ENCODE measurements at regions not wholly inside any gene's neighbourhood (a gene's known extent, or its start where the extent isn't known, plus 50 kb on each side); places are given as distances from the start of the nearest gene placed in this dataset.

DNA sequence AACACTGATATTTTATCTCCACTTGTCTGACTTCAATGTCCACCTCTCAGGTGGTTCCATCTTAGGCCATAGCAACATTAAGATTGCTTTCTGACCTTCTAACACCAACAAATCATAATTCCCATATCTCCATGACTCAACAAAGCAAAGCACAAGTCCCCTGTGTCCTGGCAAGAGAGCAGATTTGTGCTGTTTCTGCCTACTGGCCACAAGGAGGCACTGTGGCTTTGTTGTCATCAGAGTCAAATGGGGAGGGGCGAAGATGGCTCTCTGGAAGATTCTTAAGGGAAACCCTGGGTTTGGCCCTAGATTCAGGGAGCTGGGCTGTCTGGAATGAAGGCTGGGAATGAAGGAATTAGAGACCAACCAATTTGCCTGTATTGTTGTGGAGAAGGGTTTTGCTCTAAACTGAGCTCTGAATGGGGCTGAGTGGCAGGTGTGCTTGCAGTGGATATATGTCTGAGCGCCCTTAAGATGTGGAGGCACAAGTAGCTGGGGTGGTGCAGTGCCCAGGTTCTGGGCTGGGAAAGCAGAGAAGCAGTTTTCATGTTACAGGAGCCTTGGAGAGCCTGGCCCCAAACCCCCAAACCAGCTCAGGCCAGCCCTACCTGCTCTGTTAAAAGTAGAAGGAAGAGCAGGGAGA lies 154.8 kb upstream of the PRSS58 start:
- intact Hi-C loops (cut with DNase I): no loop called here
- no peak for ATAC-seq
- no peak for DNase-seq (ENCODE audit: low spot score)

- DNase-seq (ENCODE audit: low spot score) (no peak), ATAC-seq (no peak)
- intact Hi-C loops (cut with DNase I): no loop called here
Observed at GRCh38 chr7:142409471-142409870, 151.6 kb upstream of the PRSS58 start.

DNA sequence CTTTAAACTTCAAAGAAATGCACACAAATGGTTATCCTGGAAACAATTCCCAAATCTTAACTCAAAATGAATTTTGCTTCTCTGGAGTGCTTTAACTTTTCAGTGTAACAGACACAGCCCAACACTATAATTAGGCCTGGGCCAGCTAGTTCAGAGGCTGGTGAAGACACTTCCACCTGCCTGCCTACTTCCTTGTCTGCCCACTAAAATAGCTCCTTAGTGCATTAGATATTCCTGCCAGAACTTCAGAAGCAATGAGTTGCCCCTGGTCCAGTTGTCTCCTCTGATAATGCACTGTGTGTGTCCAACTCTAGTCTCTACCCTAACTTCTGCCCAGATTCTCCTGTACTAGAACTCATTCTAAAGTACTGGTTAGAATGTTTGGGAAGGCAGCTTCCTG lies 150.9 kb upstream of the PRSS58 start:
- intact Hi-C loops (cut with DNase I): no loop called here
- no peak for DNase-seq (ENCODE audit: low spot score)
- peak; percentile 23 for ATAC-seq

DNA sequence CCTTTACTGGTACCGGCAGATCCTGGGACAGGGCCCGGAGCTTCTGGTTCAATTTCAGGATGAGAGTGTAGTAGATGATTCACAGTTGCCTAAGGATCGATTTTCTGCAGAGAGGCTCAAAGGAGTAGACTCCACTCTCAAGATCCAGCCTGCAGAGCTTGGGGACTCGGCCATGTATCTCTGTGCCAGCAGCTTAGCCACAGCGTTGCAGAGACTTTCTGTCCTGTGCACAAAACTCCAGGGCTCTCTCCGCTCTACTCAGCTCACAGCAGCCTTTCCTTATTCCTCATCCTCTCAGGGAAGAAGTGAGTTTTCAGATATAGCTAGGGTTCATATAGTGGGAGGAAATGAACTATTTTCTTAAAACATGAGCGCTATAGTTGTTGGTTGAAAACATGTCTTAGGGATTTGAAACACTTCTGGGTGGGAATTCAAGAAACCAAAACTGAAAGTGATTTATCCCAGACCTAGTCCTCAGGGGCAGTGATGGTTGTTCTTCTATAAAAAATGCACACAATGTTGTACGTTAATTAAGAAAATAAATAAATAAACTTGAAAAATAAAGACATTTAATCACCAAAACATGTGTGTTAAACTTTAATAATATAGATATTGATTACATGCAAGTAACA lies 150.2 kb upstream of the PRSS58 start:
- peak; percentile 78 for ATAC-seq
- intact Hi-C loops (cut with DNase I): no loop called here

GRCh38 chr7:142405122-142405765 lies 147.4 kb upstream of the PRSS58 start:
- ATAC-seq (no peak), DNase-seq (ENCODE audit: low spot score) (no peak)
- intact Hi-C loops (cut with DNase I): no loop called here

More for the DNA sequence above, 150.2 kb upstream of the PRSS58 start:
- no peak for DNase-seq (ENCODE audit: low spot score)

DNA sequence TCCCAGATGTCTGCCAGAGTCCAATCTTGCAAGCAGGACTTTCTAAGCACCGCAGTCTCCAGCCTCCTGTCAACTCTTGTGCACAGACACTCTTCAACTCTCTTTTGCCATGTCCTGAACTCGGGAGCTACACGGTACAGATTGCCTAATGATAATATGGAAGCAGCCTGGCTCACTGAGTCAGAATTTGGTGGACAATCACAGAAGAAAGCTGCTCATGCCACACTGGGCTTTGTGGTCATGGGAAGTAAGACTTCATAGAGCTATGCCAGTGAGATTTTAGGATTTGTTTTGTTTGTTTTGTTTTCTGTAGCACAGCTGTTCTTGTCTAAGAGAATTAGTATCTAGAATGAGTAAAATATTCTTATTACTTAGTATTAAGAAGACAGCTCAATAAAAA lies 144.1 kb upstream of the PRSS58 start:
- ATAC-seq: no peak
- DNase-seq (ENCODE audit: low spot score): no peak
- intact Hi-C loops (cut with DNase I): no loop called here

- intact Hi-C loops (cut with DNase I): no loop called here
- no peak for ATAC-seq
Observed at GRCh38 chr7:142400042-142400533, 142.2 kb upstream of the PRSS58 start.

DNA sequence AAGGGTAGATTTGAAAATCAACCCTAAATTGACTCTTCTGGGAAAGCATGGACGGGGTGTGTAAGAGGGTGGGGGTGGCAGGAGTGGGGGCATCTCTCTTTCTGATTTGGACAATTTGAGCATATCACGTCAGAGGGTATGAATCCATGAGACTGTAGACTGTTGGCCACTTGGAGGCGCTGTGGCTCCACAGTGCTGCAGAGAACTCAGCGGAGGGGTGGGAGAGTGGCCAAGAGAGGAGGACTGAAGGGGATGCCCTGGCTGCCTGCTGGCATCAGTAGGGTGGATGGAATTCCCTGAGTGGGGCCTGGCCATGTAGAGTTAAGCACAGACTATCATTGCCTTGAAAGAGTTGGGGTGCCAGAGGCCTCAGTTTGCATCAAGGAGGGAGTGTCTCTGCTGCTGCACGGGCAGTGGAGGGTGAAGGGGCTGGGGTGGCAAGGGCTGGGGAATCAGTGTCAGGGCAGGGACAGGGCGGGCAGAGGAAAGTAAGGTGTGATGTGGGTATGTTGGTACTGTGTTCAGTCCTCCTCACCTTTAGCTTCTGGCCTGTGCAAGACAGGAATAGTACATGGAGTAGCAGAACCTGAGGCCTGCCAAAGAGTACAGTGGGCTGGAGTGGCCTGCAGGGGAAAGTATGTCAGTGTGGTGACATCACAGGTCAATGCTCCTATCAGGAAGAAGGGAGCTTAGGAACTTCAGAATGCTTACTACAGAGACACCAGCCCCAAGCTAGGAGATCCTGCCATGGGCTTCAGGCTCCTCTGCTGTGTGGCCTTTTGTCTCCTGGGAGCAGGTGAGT lies 133.5 kb upstream of the PRSS58 start:
- ATAC-seq (peak; percentile 47), DNase-seq (ENCODE audit: low spot score) (no peak)
- intact Hi-C loops (cut with DNase I): no loop called here

More at GRCh38 chr7:142400042-142400533, 142.2 kb upstream of the PRSS58 start:
- no peak for DNase-seq (ENCODE audit: low spot score)

DNA sequence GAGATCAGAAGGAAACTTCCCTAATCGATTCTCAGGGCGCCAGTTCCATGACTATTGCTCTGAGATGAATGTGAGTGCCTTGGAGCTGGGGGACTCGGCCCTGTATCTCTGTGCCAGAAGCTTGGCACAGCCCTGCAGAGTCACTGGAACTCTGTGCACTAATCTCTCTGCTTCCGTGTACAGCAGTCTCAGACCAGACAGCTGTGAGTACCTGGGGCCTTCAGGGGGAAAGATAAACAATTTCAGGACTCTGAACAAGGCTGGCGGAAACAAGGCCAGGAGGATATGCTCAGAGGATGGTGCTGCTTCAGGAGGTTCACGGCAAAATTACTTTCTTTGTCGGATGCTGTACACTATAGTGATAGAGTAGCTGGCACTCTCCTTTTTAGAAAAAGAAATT lies 131.7 kb upstream of the PRSS58 start:
- ATAC-seq: no peak
- DNase-seq (ENCODE audit: low spot score): no peak
- intact Hi-C loops (cut with DNase I): no loop called here

DNA sequence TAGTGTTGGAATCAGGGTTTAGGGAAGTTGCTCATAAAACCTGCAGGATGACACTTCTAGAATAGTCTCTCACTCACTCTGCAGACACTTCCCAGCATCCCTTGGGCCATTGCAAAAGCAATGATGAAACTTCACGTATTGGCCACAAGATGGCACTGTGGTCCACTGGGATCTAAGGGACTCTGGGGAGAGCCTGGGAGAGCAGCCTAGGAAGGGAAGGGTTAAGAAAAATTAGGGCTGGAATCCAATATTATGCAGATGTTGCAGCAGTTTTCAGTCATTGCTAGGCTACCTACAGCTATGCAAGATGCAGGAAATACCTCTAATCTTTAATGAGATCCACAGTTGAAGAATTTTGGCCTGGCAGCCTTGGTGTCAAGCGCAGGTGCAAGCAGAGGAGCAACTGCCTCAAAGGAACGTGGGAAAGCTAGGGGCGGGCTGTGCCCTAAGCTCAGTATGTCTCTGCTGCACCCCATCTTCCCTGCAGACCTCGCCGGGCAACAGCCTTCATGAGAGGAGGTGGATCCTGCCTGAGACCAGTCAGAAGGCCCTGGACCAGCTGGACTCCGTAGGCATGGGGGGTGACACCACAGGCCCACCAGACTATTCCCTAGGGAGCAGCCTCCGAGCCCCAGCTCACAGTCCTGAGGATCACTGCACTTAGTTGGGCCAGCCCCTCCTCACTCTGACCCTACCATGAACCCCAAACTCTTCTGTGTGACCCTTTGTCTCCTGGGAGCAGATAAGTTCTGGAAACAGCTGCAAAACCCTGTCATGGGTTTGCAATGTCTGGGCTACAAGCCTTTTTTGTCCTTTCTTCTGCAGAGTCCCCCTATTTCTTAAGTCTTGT lies 127.9 kb upstream of the PRSS58 start:
- ATAC-seq: peak; percentile 86
- intact Hi-C loops (cut with DNase I): no loop called here
- no peak for DNase-seq (ENCODE audit: low spot score)

DNA sequence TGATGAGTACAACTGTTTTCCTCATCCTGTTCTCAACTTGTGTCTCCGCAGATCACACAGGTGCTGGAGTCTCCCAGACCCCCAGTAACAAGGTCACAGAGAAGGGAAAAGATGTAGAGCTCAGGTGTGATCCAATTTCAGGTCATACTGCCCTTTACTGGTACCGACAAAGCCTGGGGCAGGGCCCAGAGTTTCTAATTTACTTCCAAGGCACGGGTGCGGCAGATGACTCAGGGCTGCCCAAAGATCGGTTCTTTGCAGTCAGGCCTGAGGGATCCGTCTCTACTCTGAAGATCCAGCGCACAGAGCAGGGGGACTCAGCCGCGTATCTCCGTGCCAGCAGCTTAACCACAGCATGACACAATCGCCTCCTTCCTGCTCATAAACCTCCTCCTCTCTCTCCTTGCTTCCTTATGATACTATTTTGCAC lies 126.7 kb upstream of the PRSS58 start:
- no peak for DNase-seq (ENCODE audit: low spot score)
- peak; percentile 46 for ATAC-seq
- intact Hi-C loops (cut with DNase I): no loop called here

GRCh38 chr7:142383841-142384492 lies 126.1 kb upstream of the PRSS58 start:
- ATAC-seq (no peak), DNase-seq (ENCODE audit: low spot score) (no peak)
- intact Hi-C loops (cut with DNase I): no loop called here

- intact Hi-C loops (cut with DNase I): no loop called here
Observed at GRCh38 chr7:142381727-142382390, 124.0 kb upstream of the PRSS58 start.

DNA sequence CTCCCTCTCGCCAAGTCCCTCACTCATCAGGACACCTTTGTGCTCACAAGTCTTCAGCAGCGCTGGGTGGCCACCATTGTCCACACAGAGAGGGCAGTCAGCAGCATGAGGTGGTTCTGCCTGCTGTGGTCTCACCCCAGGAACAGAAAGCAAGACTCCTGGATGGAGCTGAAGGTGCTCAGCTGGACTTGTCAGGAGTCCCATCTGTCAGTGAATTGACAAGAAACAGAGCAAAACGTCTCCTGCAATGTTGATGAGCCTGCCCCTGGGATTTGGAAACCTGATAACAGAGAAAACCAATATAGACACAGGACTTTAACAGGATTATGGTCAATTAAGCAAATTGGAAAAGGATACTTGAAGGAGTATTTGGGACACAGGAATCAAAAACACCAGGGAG lies 122.2 kb upstream of the PRSS58 start:
- intact Hi-C loops (cut with DNase I): no loop called here
- ATAC-seq (no peak), DNase-seq (ENCODE audit: low spot score) (no peak)

More at GRCh38 chr7:142381727-142382390, 124.0 kb upstream of the PRSS58 start:
- ATAC-seq (no peak), DNase-seq (ENCODE audit: low spot score) (no peak)

GRCh38 chr7:142379201-142379885 lies 121.5 kb upstream of the PRSS58 start:
- intact Hi-C loops (cut with DNase I): no loop called here
- peak; percentile 64 for ATAC-seq

GRCh38 chr7:142377567-142377966 lies 119.7 kb upstream of the PRSS58 start:
- intact Hi-C loops (cut with DNase I): no loop called here
- ATAC-seq (no peak), DNase-seq (ENCODE audit: low spot score) (no peak)

More at GRCh38 chr7:142379201-142379885, 121.5 kb upstream of the PRSS58 start:
- no peak for DNase-seq (ENCODE audit: low spot score)

All from sciatic nerve (tissue), 2 donors.